HL-60 (cell line): ENCODE measurements at regions not wholly inside any gene's neighbourhood (a gene's known extent, or its start where the extent isn't known, plus 50 kb on each side); places are given as distances from the start of the nearest gene placed in this dataset.

Experiments
- DNase-seq, 2 experiments: peaks; one replicate each; pipeline ENCODE4 v3.0.0-alpha.2; 2010 to 2020; ENCODE audit warnings: low read depth in 1 of 2, low spot score in 1 of 2
- H3K27ac ChIP-seq: fragments of 250-450 bp; sonication (Bioruptor Pico); replicated peaks from 2 replicates; pipeline ENCODE4 v1.5.1; 2020; ENCODE audit warnings: mild to moderate bottlenecking, moderate library complexity
- H3K27me3 ChIP-seq: fragments of 250-450 bp; sonication (Bioruptor Pico); 2 replicates; pipeline ENCODE4 v1.5.1; 2021; ENCODE audit warnings: mild to moderate bottlenecking, moderate library complexity; ENCODE audit not compliant: insufficient read depth, poor library complexity, severe bottlenecking
- H3K4me3 ChIP-seq: replicated peaks from 2 replicates; pipeline ENCODE4 v1.5.1; 2011; ENCODE audit warnings: mild to moderate bottlenecking, control low read depth, low read length; ENCODE audit not compliant: insufficient read depth
- GABPA ChIP-seq: IDR thresholded peaks from 2 replicates; pipeline ENCODE4 v1.6.1; 2012; ENCODE audit warnings: low read depth
- POLR2AphosphoS5 ChIP-seq: IDR thresholded peaks from 2 replicates; pipeline ENCODE4 v1.6.1; 2012; ENCODE audit warnings: low read depth
- REST ChIP-seq: IDR thresholded peaks from 2 replicates; pipeline ENCODE4 v1.6.1; 2012; ENCODE audit warnings: low read depth; ENCODE audit not compliant: insufficient replicate concordance
- SPI1 ChIP-seq: IDR thresholded peaks from 2 replicates; pipeline ENCODE4 v1.6.1; 2012; ENCODE audit warnings: low read depth, mild to moderate bottlenecking, borderline replicate concordance
- TF ChIP-seq, protein P1 (sequence below): IDR thresholded peaks from one replicate; pipeline ENCODE4 v1.5.1; 2011; ENCODE audit warnings: low read length, control low read depth, inconsistent platforms; ENCODE audit not compliant: insufficient read depth

DNA sequence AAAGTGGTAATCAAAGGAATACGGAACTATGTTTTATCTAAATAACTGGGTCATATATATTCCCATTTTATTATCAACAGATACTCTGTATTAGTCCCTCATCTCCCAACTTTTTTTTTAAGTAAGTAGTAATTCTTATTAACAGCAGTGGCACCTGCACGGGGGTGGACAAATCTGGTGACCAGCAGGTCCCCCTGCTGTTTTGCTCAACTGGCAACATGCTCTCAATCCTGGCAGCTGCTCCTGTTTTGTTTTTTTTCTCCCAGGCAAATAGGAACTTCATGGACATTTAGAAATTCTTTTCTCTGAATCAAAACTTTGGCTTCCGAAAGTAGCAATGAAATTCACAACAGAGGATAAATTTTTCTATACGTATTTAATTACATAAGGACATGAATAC lies 193.5 kb downstream of the SS18 start:
- H3K27me3 ChIP-seq = peaks cover 8% of the 10 kb centered on the region
- no peak for DNase-seq
- TF ChIP-seq GABPA (no peak), SPI1 (no peak), REST (no peak), POLR2AphosphoS5 (no peak)
- TF ChIP-seq, protein P1, sequence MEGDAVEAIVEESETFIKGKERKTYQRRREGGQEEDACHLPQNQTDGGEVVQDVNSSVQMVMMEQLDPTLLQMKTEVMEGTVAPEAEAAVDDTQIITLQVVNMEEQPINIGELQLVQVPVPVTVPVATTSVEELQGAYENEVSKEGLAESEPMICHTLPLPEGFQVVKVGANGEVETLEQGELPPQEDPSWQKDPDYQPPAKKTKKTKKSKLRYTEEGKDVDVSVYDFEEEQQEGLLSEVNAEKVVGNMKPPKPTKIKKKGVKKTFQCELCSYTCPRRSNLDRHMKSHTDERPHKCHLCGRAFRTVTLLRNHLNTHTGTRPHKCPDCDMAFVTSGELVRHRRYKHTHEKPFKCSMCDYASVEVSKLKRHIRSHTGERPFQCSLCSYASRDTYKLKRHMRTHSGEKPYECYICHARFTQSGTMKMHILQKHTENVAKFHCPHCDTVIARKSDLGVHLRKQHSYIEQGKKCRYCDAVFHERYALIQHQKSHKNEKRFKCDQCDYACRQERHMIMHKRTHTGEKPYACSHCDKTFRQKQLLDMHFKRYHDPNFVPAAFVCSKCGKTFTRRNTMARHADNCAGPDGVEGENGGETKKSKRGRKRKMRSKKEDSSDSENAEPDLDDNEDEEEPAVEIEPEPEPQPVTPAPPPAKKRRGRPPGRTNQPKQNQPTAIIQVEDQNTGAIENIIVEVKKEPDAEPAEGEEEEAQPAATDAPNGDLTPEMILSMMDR = no peak
- H3K27ac ChIP-seq = no peak overlapping the region
- H3K4me3 ChIP-seq = no peak overlapping the region

DNA sequence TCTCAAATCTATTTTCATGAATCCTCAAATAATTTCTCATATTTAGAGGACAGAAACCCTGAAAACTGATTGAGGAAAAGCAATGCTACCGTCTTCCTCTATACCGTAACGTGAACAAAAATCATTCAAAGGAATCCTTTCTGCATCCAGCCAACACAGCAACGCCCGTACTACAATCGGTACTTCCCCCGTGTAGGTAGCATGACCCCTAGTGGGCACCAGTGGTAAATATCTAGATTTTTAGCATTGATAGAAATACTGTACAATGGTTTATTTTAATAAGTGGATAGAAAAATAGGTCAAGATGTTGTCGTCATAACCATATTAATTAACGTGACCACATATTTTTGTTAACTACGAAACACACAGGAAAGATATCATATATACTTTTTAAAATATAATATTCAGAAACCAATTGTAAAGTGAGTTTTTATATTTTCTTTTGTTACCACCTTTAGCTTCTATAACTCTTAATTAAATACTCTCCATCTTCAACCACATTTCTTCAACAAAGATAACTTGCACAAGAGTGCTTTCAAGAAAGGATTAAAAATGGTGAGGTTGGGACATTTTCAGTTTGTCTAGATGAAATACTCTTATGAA lies 194.1 kb downstream of the SS18 start:
- peaks cover 8% of the 10 kb centered on the region for H3K27me3 ChIP-seq
- H3K4me3 ChIP-seq = no peak overlapping the region
- no peak for TF ChIP-seq POLR2AphosphoS5
- TF ChIP-seq SPI1 = no peak
- no peak for TF ChIP-seq REST
- TF ChIP-seq, protein P1 = peak; percentile 71
- TF ChIP-seq GABPA = no peak
- H3K27ac ChIP-seq = no peak overlapping the region
- peak; percentile 1 to 40 for DNase-seq

GRCh38 chr18:25895518-25895917 lies 194.9 kb downstream of the SS18 start:
- no peak for DNase-seq
- H3K27ac ChIP-seq = no peak overlapping the region
- H3K27me3 ChIP-seq = peaks cover 8% of the 10 kb centered on the region
- no peak for TF ChIP-seq REST
- no peak for TF ChIP-seq POLR2AphosphoS5
- TF ChIP-seq GABPA = no peak
- no peak for TF ChIP-seq SPI1
- TF ChIP-seq, protein P1 = no peak
- H3K4me3 ChIP-seq = no peak overlapping the region
